Mesendoderm (in vitro differentiated cells): ENCODE measurements at regions not wholly inside any gene's neighbourhood (a gene's known extent, or its start where the extent isn't known, plus 50 kb on each side); places are given as distances from the start of the nearest gene placed in this dataset.

Experiments
- DNase-seq: peaks from one replicate; pipeline ENCODE4 v3.0.0; 2013
- H2AK5ac ChIP-seq: 2 replicates; pipeline ENCODE4 v1.6.1; 2013; ENCODE audit warnings: low read length, inconsistent platforms
- H2BK120ac ChIP-seq: 2 replicates; pipeline ENCODE4 v1.6.1; 2013; ENCODE audit warnings: low read depth, mild to moderate bottlenecking, low read length, moderate library complexity, mixed read lengths
- H2BK15ac ChIP-seq: replicated peaks from 2 replicates; pipeline ENCODE4 v1.6.1; 2013; ENCODE audit warnings: low read depth, mild to moderate bottlenecking, moderate library complexity
- H2BK5ac ChIP-seq: 2 replicates; pipeline ENCODE4 v1.6.1; 2013; ENCODE audit warnings: low read length, inconsistent platforms
- H3K18ac ChIP-seq: 2 replicates; pipeline ENCODE4 v1.6.1; 2013; ENCODE audit warnings: mild to moderate bottlenecking, low read length, mixed read lengths
- H3K23ac ChIP-seq: one replicate; pipeline ENCODE4 v1.6.1; 2013; ENCODE audit warnings: low read length
- H3K27ac ChIP-seq: 2 replicates; pipeline ENCODE4 v1.5.1; 2013; ENCODE audit warnings: low read depth, mild to moderate bottlenecking, inconsistent platforms, low read length, moderate library complexity
- H3K27me3 ChIP-seq: 2 replicates; pipeline ENCODE4 v1.6.1; 2013; ENCODE audit warnings: low read length, control low read depth, mild to moderate bottlenecking, inconsistent platforms; ENCODE audit not compliant: insufficient read depth, poor library complexity
- H3K36me3 ChIP-seq: 2 replicates; pipeline ENCODE4 v1.6.1; 2013; ENCODE audit warnings: low read length, inconsistent platforms; ENCODE audit not compliant: control insufficient read depth, insufficient read depth
- H3K4ac ChIP-seq: one replicate; pipeline ENCODE4 v1.6.1; 2013; ENCODE audit warnings: low read depth, mild to moderate bottlenecking, low read length, moderate library complexity
- H3K4me1 ChIP-seq: 2 replicates; pipeline ENCODE4 v1.6.1; 2013; ENCODE audit warnings: low read depth, low read length, inconsistent platforms; ENCODE audit not compliant: control insufficient read depth
- H3K4me2 ChIP-seq: 2 replicates; pipeline ENCODE4 v1.6.1; 2013; ENCODE audit warnings: low read length
- H3K4me3 ChIP-seq: 2 replicates; pipeline ENCODE4 v1.5.1; 2013; ENCODE audit warnings: mild to moderate bottlenecking, low read length
- H3K56ac ChIP-seq: one replicate; pipeline ENCODE4 v1.6.1; 2013; ENCODE audit warnings: low read length
- H3K79me1 ChIP-seq: 2 replicates; pipeline ENCODE4 v1.6.1; 2013; ENCODE audit warnings: low read length, inconsistent platforms
- H3K79me2 ChIP-seq: 2 replicates; pipeline ENCODE4 v1.6.1; 2013; ENCODE audit warnings: mild to moderate bottlenecking, low read length; ENCODE audit not compliant: control insufficient read depth, insufficient read depth
- H3K9ac ChIP-seq: 2 replicates; pipeline ENCODE4 v1.6.1; 2013; ENCODE audit warnings: low read length, inconsistent platforms
- H4K5ac ChIP-seq: one replicate; pipeline ENCODE4 v1.6.1; 2013; ENCODE audit warnings: low read length
- H4K8ac ChIP-seq: one replicate; pipeline ENCODE4 v1.6.1; 2013; ENCODE audit warnings: low read depth, mild to moderate bottlenecking, control low read depth, low read length, moderate library complexity
- WGBS: extraction: QIAGEN DNeasy Blood & Tissue Kit; methylation state at CpG from one replicate; pipeline ENCODE4 v1.1.7; 2013; ENCODE audit warnings: low lambda C conversion rate, missing lambda C conversion rate; ENCODE audit not compliant: insufficient coverage; ENCODE audit errors: extremely low coverage; 5-methylcytosine and 5-hydroxymethylcytosine counted together

- H3K4ac ChIP-seq: no peak overlapping the region
- no peaks in the 10 kb centered on the region for H3K27me3 ChIP-seq
- no peak overlapping the region for H2BK5ac ChIP-seq
- no peak overlapping the region for H3K27ac ChIP-seq
- H3K4me3 ChIP-seq: no peak overlapping the region
- H3K18ac ChIP-seq: no peak overlapping the region
- H2AK5ac ChIP-seq: no peak overlapping the region
- no peaks in the 10 kb centered on the region for H3K79me2 ChIP-seq
- H2BK15ac ChIP-seq: no peak overlapping the region
- no CpG with 5 or more reads among the region's 5 CpGs for WGBS
- no peak overlapping the region for H2BK120ac ChIP-seq
- no peak overlapping the region for H3K9ac ChIP-seq
- DNase-seq: no peak
- H4K8ac ChIP-seq: no peak overlapping the region
- no peak overlapping the region for H3K56ac ChIP-seq
- peaks cover 2% of the 10 kb centered on the region for H3K4me1 ChIP-seq
- H3K79me1 ChIP-seq: no peaks in the 10 kb centered on the region
- H3K23ac ChIP-seq: no peak overlapping the region
- no peak overlapping the region for H3K4me2 ChIP-seq
- H4K5ac ChIP-seq: no peak overlapping the region
- no peaks in the 10 kb centered on the region for H3K36me3 ChIP-seq
Measured at GRCh38 chr6:14320332-14320731, 202.8 kb downstream of the CD83 start.

- no peak overlapping the region for H2AK5ac ChIP-seq
- H3K27ac ChIP-seq: no peak overlapping the region
- no peaks in the 10 kb centered on the region for H3K27me3 ChIP-seq
- no CpG with 5 or more reads among the region's 10 CpGs for WGBS
- H3K36me3 ChIP-seq: no peaks in the 10 kb centered on the region
- no peak overlapping the region for H2BK5ac ChIP-seq
- DNase-seq: peak; percentile 54
- H2BK15ac ChIP-seq: no peak overlapping the region
- no peak overlapping the region for H4K5ac ChIP-seq
- no peak overlapping the region for H3K4ac ChIP-seq
- H3K56ac ChIP-seq: peak overlapping the region; percentile 11
- H4K8ac ChIP-seq: no peak overlapping the region
- peaks cover 2% of the 10 kb centered on the region for H3K4me1 ChIP-seq
- H2BK120ac ChIP-seq: no peak overlapping the region
- H3K79me2 ChIP-seq: no peaks in the 10 kb centered on the region
- no peak overlapping the region for H3K23ac ChIP-seq
- no peak overlapping the region for H3K4me3 ChIP-seq
- H3K9ac ChIP-seq: no peak overlapping the region
- H3K4me2 ChIP-seq: no peak overlapping the region
- H3K18ac ChIP-seq: no peak overlapping the region
- H3K79me1 ChIP-seq: no peaks in the 10 kb centered on the region
Measured at GRCh38 chr6:14321992-14322772, 204.6 kb downstream of the CD83 start.

- WGBS: no CpG with 5 or more reads among the region's 3 CpGs
- H4K8ac ChIP-seq: no peak overlapping the region
Measured at GRCh38 chr6:14322841-14323240, 205.3 kb downstream of the CD83 start.

GRCh38 chr6:14326774-14327173 is 209.2 kb downstream of the CD83 start:
- Histone ChIP-seq H3K4ac (no peak overlapping the region), H2BK5ac (no peak overlapping the region), H3K27ac (no peak overlapping the region), H3K56ac (no peak overlapping the region), H3K4me2 (no peak overlapping the region), H3K4me3 (no peak overlapping the region), H3K9ac (no peak overlapping the region), H3K79me2 (no peaks in the 10 kb centered on the region), H2BK15ac (no peak overlapping the region), H3K27me3 (no peaks in the 10 kb centered on the region), H3K18ac (no peak overlapping the region), H4K8ac (no peak overlapping the region), H2AK5ac (no peak overlapping the region), H2BK120ac (no peak overlapping the region), H3K36me3 (no peaks in the 10 kb centered on the region), H3K79me1 (no peaks in the 10 kb centered on the region), H3K4me1 (peaks cover 2% of the 10 kb centered on the region), H4K5ac (no peak overlapping the region), H3K23ac (no peak overlapping the region)
- no peak for DNase-seq
- no CpG with 5 or more reads among the region's 2 CpGs for WGBS

More at GRCh38 chr6:14322841-14323240, 205.3 kb downstream of the CD83 start:
- H3K4me2 ChIP-seq: no peak overlapping the region
- no peak overlapping the region for H2BK15ac ChIP-seq
- no peak for DNase-seq
- peak overlapping the region; percentile 81 for H3K23ac ChIP-seq
- H3K79me1 ChIP-seq: no peaks in the 10 kb centered on the region
- H3K18ac ChIP-seq: no peak overlapping the region
- H3K4me1 ChIP-seq: peaks cover 2% of the 10 kb centered on the region
- H3K27ac ChIP-seq: no peak overlapping the region
- H2BK5ac ChIP-seq: no peak overlapping the region
- no peak overlapping the region for H4K5ac ChIP-seq
- H3K56ac ChIP-seq: peak overlapping the region; percentile 50
- no peak overlapping the region for H2BK120ac ChIP-seq
- no peak overlapping the region for H3K9ac ChIP-seq
- no peaks in the 10 kb centered on the region for H3K27me3 ChIP-seq
- H3K79me2 ChIP-seq: no peaks in the 10 kb centered on the region
- no peak overlapping the region for H2AK5ac ChIP-seq
- no peaks in the 10 kb centered on the region for H3K36me3 ChIP-seq
- H3K4ac ChIP-seq: no peak overlapping the region
- H3K4me3 ChIP-seq: no peak overlapping the region

- Histone ChIP-seq H3K36me3 (no peaks in the 10 kb centered on the region), H3K9ac (no peak overlapping the region), H3K4ac (no peak overlapping the region), H4K5ac (no peak overlapping the region), H3K4me1 (no peaks in the 10 kb centered on the region), H3K79me2 (no peaks in the 10 kb centered on the region), H2BK5ac (no peak overlapping the region), H3K27me3 (no peaks in the 10 kb centered on the region), H4K8ac (no peak overlapping the region), H3K4me3 (no peak overlapping the region), H3K56ac (no peak overlapping the region), H3K79me1 (no peaks in the 10 kb centered on the region), H3K4me2 (no peak overlapping the region), H3K18ac (no peak overlapping the region), H2BK120ac (no peak overlapping the region), H2AK5ac (no peak overlapping the region), H3K23ac (no peak overlapping the region), H3K27ac (no peak overlapping the region), H2BK15ac (no peak overlapping the region)
- no CpG with 5 or more reads among the region's 9 CpGs for WGBS
- DNase-seq: no peak
Measured at GRCh38 chr6:14328163-14328562, 210.6 kb downstream of the CD83 start.
